Vagina (tissue), 2 donors: ENCODE measurements at regions not wholly inside any gene's neighbourhood (a gene's known extent, or its start where the extent isn't known, plus 50 kb on each side); places are given as distances from the start of the nearest gene placed in this dataset.

ENCODE experiments used
- POLR2A ChIP-seq, 2 donors: fragments of 450-650 bp; IDR thresholded peaks; one replicate each; pipeline ENCODE4 v1.6.1; 2017; ENCODE audit warnings: antibody characterized with exemption in 2 of 2, mild to moderate bottlenecking in 2 of 2, moderate library complexity in 2 of 2
- TF ChIP-seq, protein P1 (sequence below), 3 experiments: fragments of 450-650 bp in 2 of 3; fragments of 200-600 bp in 1 of 3; sonication (generic) in 1 of 3; IDR thresholded peaks; one replicate each; pipeline ENCODE4 v1.5.1; 2017 to 2019; ENCODE audit warnings: antibody characterized with exemption in 3 of 3, mild to moderate bottlenecking in 2 of 3, moderate library complexity in 2 of 3

- TF ChIP-seq, protein P1, sequence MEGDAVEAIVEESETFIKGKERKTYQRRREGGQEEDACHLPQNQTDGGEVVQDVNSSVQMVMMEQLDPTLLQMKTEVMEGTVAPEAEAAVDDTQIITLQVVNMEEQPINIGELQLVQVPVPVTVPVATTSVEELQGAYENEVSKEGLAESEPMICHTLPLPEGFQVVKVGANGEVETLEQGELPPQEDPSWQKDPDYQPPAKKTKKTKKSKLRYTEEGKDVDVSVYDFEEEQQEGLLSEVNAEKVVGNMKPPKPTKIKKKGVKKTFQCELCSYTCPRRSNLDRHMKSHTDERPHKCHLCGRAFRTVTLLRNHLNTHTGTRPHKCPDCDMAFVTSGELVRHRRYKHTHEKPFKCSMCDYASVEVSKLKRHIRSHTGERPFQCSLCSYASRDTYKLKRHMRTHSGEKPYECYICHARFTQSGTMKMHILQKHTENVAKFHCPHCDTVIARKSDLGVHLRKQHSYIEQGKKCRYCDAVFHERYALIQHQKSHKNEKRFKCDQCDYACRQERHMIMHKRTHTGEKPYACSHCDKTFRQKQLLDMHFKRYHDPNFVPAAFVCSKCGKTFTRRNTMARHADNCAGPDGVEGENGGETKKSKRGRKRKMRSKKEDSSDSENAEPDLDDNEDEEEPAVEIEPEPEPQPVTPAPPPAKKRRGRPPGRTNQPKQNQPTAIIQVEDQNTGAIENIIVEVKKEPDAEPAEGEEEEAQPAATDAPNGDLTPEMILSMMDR (IDR thresholded peaks at IDR 0.05) = no peak
- no peak for TF ChIP-seq POLR2A (IDR thresholded peaks at IDR 0.05)
These were observed 231.2 kb upstream of the ADAMTS9 start for GRCh38 chr3:64918989-64919388.
